K562 (cell line): ENCODE measurements at regions not wholly inside any gene's neighbourhood (a gene's known extent, or its start where the extent isn't known, plus 50 kb on each side); places are given as distances from the start of the nearest gene placed in this dataset.

Source experiments
- ARNT ChIP-seq, 2 experiments: fragments of 450-650 bp; IDR thresholded peaks; 2 replicates each; pipeline ENCODE4 v1.6.1; 2016; ENCODE audit warnings: mild to moderate bottlenecking in 1 of 2
- CTCF ChIP-seq, 3 experiments: IDR thresholded peaks in 2 of 3; conservative IDR thresholded peaks in 1 of 3; 2 replicates each; pipeline ENCODE4 v1.5.1; 2011 to 2012; ENCODE audit warnings: low read length in 3 of 3, mild to moderate bottlenecking in 3 of 3, control low read depth in 2 of 3, improper control_type of control experiment in 1 of 3, inconsistent platforms in 1 of 3, low read depth in 1 of 3, mixed read lengths in 1 of 3, moderate library complexity in 1 of 3; ENCODE audit not compliant: insufficient read depth in 2 of 3
- EP300 ChIP-seq: IDR thresholded peaks from 2 replicates; pipeline ENCODE4 v1.6.1; 2012; ENCODE audit warnings: low read length, improper control_type of control experiment
- NBN ChIP-seq: fragments of 450-650 bp; IDR thresholded peaks from 2 replicates; pipeline ENCODE4 v1.6.1; 2016; ENCODE audit warnings: low read depth, mild to moderate bottlenecking
- RBM22 ChIP-seq: fragments of 200-400 bp; formaldehyde crosslinking; IDR thresholded peaks from 2 replicates; pipeline ENCODE4 v1.6.1; 2018; ENCODE audit warnings: low read length, low read depth; ENCODE audit not compliant: poor library complexity, severe bottlenecking
- RFX1 ChIP-seq: fragments of 450-650 bp; IDR thresholded peaks from 2 replicates; pipeline ENCODE4 v1.6.1; 2016; ENCODE audit warnings: mild to moderate bottlenecking, moderate library complexity
- SREBF2 ChIP-seq: sonication (generic); formaldehyde crosslinking; IDR thresholded peaks from 2 replicates; pipeline ENCODE4 v1.4.0; 2020; ENCODE audit warnings: mild to moderate bottlenecking, missing genetic modification reagents
- SRSF1 ChIP-seq: fragments of 200-400 bp; formaldehyde crosslinking; IDR thresholded peaks from 2 replicates; pipeline ENCODE4 v1.6.1; 2017; ENCODE audit warnings: mild to moderate bottlenecking, low read depth, low read length, moderate library complexity
- YY1 ChIP-seq, 3 experiments: IDR thresholded peaks; 2 replicates each; pipeline ENCODE4 v1.6.1; 2011; ENCODE audit warnings: low read length in 2 of 3, mild to moderate bottlenecking in 2 of 3, moderate library complexity in 2 of 3, borderline replicate concordance in 1 of 3, control low read depth in 1 of 3, low read depth in 1 of 3; ENCODE audit not compliant: insufficient read depth in 3 of 3, insufficient replicate concordance in 2 of 3, control insufficient read depth in 1 of 3, insufficient read length in 1 of 3; ENCODE audit errors: extremely low read depth in 1 of 3
- TF ChIP-seq, protein P1 (sequence below), 2 experiments: fragments of 450-650 bp; formaldehyde crosslinking in 1 of 2; IDR thresholded peaks; 2 replicates each; pipeline versions ENCODE4 v1.4.0 to v1.6.1; 2014 to 2020; ENCODE audit warnings: mild to moderate bottlenecking in 2 of 2, borderline replicate concordance in 1 of 2, low read depth in 1 of 2

- TF ChIP-seq CTCF (IDR thresholded peaks at IDR 0.05 in 2 of 3, conservative IDR thresholded peaks at IDR 0.05 in 1 of 3; ENCODE audit: insufficient read depth in 2 of 3, low read depth in 1 of 3, low read length in 3 of 3) (no peak), SREBF2 (CRISPR knock-in tag) (no peak), SRSF1 (no peak), YY1 (IDR thresholded peaks at IDR 0.05; ENCODE audit: borderline replicate concordance in 1 of 3, control insufficient read depth in 1 of 3, extremely low read depth in 1 of 3, insufficient read depth in 3 of 3, insufficient read length in 1 of 3, insufficient replicate concordance in 2 of 3, low read depth in 1 of 3, low read length in 2 of 3) (no peak), EP300 (no peak), RFX1 (no peak), NBN (no peak), RBM22 (no peak), ARNT (IDR thresholded peaks at IDR 0.05) (no peak)
- TF ChIP-seq, protein P1, sequence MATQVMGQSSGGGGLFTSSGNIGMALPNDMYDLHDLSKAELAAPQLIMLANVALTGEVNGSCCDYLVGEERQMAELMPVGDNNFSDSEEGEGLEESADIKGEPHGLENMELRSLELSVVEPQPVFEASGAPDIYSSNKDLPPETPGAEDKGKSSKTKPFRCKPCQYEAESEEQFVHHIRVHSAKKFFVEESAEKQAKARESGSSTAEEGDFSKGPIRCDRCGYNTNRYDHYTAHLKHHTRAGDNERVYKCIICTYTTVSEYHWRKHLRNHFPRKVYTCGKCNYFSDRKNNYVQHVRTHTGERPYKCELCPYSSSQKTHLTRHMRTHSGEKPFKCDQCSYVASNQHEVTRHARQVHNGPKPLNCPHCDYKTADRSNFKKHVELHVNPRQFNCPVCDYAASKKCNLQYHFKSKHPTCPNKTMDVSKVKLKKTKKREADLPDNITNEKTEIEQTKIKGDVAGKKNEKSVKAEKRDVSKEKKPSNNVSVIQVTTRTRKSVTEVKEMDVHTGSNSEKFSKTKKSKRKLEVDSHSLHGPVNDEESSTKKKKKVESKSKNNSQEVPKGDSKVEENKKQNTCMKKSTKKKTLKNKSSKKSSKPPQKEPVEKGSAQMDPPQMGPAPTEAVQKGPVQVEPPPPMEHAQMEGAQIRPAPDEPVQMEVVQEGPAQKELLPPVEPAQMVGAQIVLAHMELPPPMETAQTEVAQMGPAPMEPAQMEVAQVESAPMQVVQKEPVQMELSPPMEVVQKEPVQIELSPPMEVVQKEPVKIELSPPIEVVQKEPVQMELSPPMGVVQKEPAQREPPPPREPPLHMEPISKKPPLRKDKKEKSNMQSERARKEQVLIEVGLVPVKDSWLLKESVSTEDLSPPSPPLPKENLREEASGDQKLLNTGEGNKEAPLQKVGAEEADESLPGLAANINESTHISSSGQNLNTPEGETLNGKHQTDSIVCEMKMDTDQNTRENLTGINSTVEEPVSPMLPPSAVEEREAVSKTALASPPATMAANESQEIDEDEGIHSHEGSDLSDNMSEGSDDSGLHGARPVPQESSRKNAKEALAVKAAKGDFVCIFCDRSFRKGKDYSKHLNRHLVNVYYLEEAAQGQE (IDR thresholded peaks at IDR 0.05; ENCODE audit: borderline replicate concordance), result no peak
- TF ChIP-seq, protein P1 (CRISPR knock-in tag; IDR thresholded peaks at IDR 0.05; ENCODE audit: low read depth), result no peak
These were observed 234.3 kb upstream of the PLEKHG7 start for GRCh38 chr12:92468358-92469020.
